Gastrocnemius medialis (tissue), 4 donors: ENCODE measurements at regions not wholly inside any gene's neighbourhood (a gene's known extent, or its start where the extent isn't known, plus 50 kb on each side); places are given as distances from the start of the nearest gene placed in this dataset.
A peak's percentile ranks its signal among the peaks of the same experiment; 100 is the strongest.

Source experiments
- ATAC-seq, 2 donors: fragments of 150-250 bp; one replicate each; pipeline ENCODE4 v1.9.1; 2016
- DNase-seq, 2 donors: peaks; one replicate each; pipeline ENCODE4 v3.0.0-alpha.2; 2019
- H3K27ac ChIP-seq, 4 donors: fragments of 200-600 bp; sonication (generic); 1 replicate in 1 of 4; 2 replicates in 3 of 4; pipeline ENCODE4 v1.5.1; 2016 to 2018; ENCODE audit warnings: mild to moderate bottlenecking in 2 of 4, moderate library complexity in 1 of 4
- H3K27me3 ChIP-seq, 3 donors: fragments of 200-600 bp; sonication (generic) in 2 of 3; 1 replicate in 1 of 3; 2 replicates in 2 of 3; pipeline versions ENCODE4 v1.5.1 to v1.6.0; 2016 to 2019; ENCODE audit warnings: mild to moderate bottlenecking in 1 of 3, moderate library complexity in 1 of 3
- H3K36me3 ChIP-seq, 2 donors: fragments of 200-600 bp; sonication (generic) in 1 of 2; one replicate each; pipeline ENCODE4 v1.5.1; 2017 to 2018
- H3K4me1 ChIP-seq, 2 donors: fragments of 200-600 bp; sonication (generic) in 1 of 2; one replicate each; pipeline ENCODE4 v1.5.1; 2016 to 2017; ENCODE audit warnings: mild to moderate bottlenecking in 2 of 2
- H3K4me3 ChIP-seq, 4 donors: fragments of 200-600 bp; sonication (generic) in 3 of 4; 1 replicate in 1 of 4; 2 replicates in 3 of 4; pipeline ENCODE4 v1.5.1; 2016 to 2019; ENCODE audit warnings: mild to moderate bottlenecking in 2 of 4
- H3K9me3 ChIP-seq, 3 donors: fragments of 200-600 bp; sonication (generic) in 2 of 3; 1 replicate in 1 of 3; 2 replicates in 2 of 3; pipeline ENCODE4 v1.5.1; 2016 to 2019
- CTCF ChIP-seq, 5 experiments: fragments of 450-650 bp in 3 of 5; fragments of 200-600 bp in 2 of 5; sonication (generic) in 2 of 5; IDR thresholded peaks in 4 of 5; conservative IDR thresholded peaks in 1 of 5; 1 replicate in 4 of 5; 2 replicates in 1 of 5; pipeline ENCODE4 v1.5.1; 2016 to 2019; ENCODE audit warnings: antibody characterized with exemption in 5 of 5, mild to moderate bottlenecking in 3 of 5, moderate library complexity in 3 of 5
- POLR2A ChIP-seq, 2 donors: fragments of 450-650 bp; IDR thresholded peaks; one replicate each; pipeline ENCODE4 v1.6.1; 2017; ENCODE audit warnings: antibody characterized with exemption in 2 of 2, mild to moderate bottlenecking in 2 of 2, moderate library complexity in 2 of 2
- in situ Hi-C, 4 donors: fragments of 200-750 bp; cut with MboI; loops; one replicate each; pipeline versions ENCODE4 v1.15.0 to v1.8.0; 2017; ENCODE audit warnings: low sequenced_read_pairs in 4 of 4
- intact Hi-C: fragments of 100-400 bp; cut with DNase I; formaldehyde crosslinking; loops from one replicate; pipeline ENCODE4 v1.15.1; 2023; ENCODE audit warnings: low total_unique reads

- H3K27ac ChIP-seq, result peak overlapping the region; percentile 85 to 94 (median 91)
- no peak for DNase-seq
- peaks cover 69 to 71% of the 10 kb centered on the region in 2 donors for H3K4me1 ChIP-seq
- intact Hi-C loops (loop anchor here (2.0 to 10.0 kb wide), 2 partner anchors 46 to 156 kb away; no protein-coding TSS in a partner anchor), in situ Hi-C loops (no loop called here)
- ATAC-seq, result peak; percentile 13 to 21
- H3K27me3 ChIP-seq, result no peaks in the 10 kb centered on the region
- H3K4me3 ChIP-seq, result no peak overlapping the region
- TF ChIP-seq POLR2A (IDR thresholded peaks at IDR 0.05) (no peak), CTCF (IDR thresholded peaks at IDR 0.05 in 4 of 5, conservative IDR thresholded peaks at IDR 0.05 in 1 of 5) (no peak)
- H3K9me3 ChIP-seq, result no peaks in the 10 kb centered on the region
- H3K36me3 ChIP-seq, result no peaks in the 10 kb centered on the region
Observed at GRCh38 chr1:234918181-234918841, 210.3 kb downstream of the TOMM20 start.

- TF ChIP-seq CTCF (IDR thresholded peaks at IDR 0.05 in 4 of 5, conservative IDR thresholded peaks at IDR 0.05 in 1 of 5), result no peak
- TF ChIP-seq POLR2A (IDR thresholded peaks at IDR 0.05), result no peak
- Histone ChIP-seq H3K36me3 (no peaks in the 10 kb centered on the region), H3K9me3 (no peaks in the 10 kb centered on the region), H3K27me3 (no peaks in the 10 kb centered on the region), H3K4me1 (peaks cover 75 to 78% of the 10 kb centered on the region in 2 donors), H3K4me3 (no peak overlapping the region), H3K27ac (peak overlapping the region; percentile 85 to 94 (median 91))
- intact Hi-C loops, result loop anchor here (2.0 to 10.0 kb wide), 2 partner anchors 47 to 157 kb away; no protein-coding TSS in a partner anchor
- in situ Hi-C loops, result no loop called here
- no peak for DNase-seq
- no peak for ATAC-seq
Observed at GRCh38 chr1:234917495-234918180, 211.0 kb downstream of the TOMM20 start.

- ATAC-seq, result no peak
- H3K4me1 ChIP-seq, result peaks cover 81 to 82% of the 10 kb centered on the region in 2 donors
- in situ Hi-C loops (no loop called here), intact Hi-C loops (loop anchor here (10.0 kb wide), 1 partner anchor 158 kb away; no protein-coding TSS in a partner anchor)
- H3K27me3 ChIP-seq, result no peaks in the 10 kb centered on the region
- peak overlapping the region; percentile 85 to 94 (median 91) for H3K27ac ChIP-seq
- H3K9me3 ChIP-seq, result no peaks in the 10 kb centered on the region
- TF ChIP-seq POLR2A (IDR thresholded peaks at IDR 0.05) (no peak), CTCF (IDR thresholded peaks at IDR 0.05 in 4 of 5, conservative IDR thresholded peaks at IDR 0.05 in 1 of 5) (no peak)
- H3K4me3 ChIP-seq, result no peak overlapping the region
- no peaks in the 10 kb centered on the region for H3K36me3 ChIP-seq
- DNase-seq, result no peak
Observed at GRCh38 chr1:234916840-234917239, 211.8 kb downstream of the TOMM20 start.

GRCh38 chr1:234915924-234916675 is 212.5 kb downstream of the TOMM20 start:
- DNase-seq, result peak; percentile 88 to 92
- no peaks in the 10 kb centered on the region for H3K9me3 ChIP-seq
- no peak overlapping the region for H3K4me3 ChIP-seq
- peak overlapping the region; percentile 85 to 94 (median 91) for H3K27ac ChIP-seq
- TF ChIP-seq CTCF (IDR thresholded peaks at IDR 0.05 in 4 of 5, conservative IDR thresholded peaks at IDR 0.05 in 1 of 5) (no peak), POLR2A (IDR thresholded peaks at IDR 0.05) (peak; percentile 55 to 71)
- intact Hi-C loops (loop anchor here (1.0 to 10.0 kb wide), 2 partner anchors 29 to 159 kb away; no protein-coding TSS in a partner anchor), in situ Hi-C loops (no loop called here)
- H3K4me1 ChIP-seq, result peaks cover 74 to 76% of the 10 kb centered on the region in 2 donors
- peak; percentile 90 to 93 for ATAC-seq
- no peaks in the 10 kb centered on the region for H3K27me3 ChIP-seq
- no peaks in the 10 kb centered on the region for H3K36me3 ChIP-seq
